ENCODE measurements at regions not wholly inside any gene's neighbourhood (a gene's known extent, or its start where the extent isn't known, plus 50 kb on each side); places are given as distances from the start of the nearest gene placed in this dataset.
"Not testable (repeated sequence)": the region's sequence is repeated elsewhere in the genome, so short reads cannot be mapped to it uniquely, and the experiment has no call there.

- no peak for DNase-seq
These were observed 1619.4 kb upstream of the SEL1L start for GRCh38 chr14:83153081-83153480.

DNA sequence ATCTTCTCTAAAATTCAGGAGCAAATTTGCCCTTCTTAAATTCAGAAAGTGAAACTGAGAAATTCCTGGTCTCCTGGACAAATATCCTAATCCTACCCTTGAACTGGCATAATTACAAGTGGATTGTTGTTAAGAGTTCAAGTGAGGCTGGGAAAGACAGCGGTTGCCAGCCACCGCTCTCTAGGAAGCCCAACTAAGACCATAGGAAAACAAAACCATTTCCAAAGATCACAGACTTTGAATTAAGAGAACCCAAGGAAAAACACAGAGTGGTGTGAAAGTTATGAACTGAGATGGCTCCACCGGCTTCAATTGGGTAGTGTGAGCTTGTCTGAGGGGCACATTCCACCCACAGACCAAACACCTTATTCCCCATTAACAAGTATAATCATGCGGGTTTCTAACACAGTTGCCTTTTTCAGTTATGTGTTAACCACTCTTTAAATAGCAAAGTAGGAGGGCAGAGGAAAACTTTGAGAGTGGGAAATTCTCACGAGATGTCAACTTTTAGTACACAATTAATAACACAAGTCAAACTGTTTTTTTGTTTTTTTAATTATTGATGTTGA is 1628.8 kb upstream of the SEL1L start:
- DNase-seq: peak; percentile 35

DNA sequence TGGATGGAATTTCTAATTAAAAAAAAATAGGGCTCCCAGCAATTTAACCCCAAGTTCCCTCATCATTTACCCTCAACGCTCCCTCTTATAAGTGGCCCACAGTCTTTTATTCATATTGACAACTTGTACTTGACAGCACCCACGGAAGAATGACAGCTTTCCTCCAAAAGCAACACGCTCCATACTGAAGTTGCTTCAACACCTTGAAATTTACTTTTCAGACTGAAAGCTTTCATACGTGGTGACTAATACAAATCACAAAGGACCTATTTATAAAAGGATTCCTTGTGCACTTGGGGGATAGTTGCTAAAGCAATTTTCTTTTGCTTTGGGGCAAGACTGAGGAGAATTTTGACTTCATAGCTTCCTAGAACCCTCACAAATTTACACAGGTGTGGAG is 1629.4 kb upstream of the SEL1L start:
- no peak for DNase-seq

DNA sequence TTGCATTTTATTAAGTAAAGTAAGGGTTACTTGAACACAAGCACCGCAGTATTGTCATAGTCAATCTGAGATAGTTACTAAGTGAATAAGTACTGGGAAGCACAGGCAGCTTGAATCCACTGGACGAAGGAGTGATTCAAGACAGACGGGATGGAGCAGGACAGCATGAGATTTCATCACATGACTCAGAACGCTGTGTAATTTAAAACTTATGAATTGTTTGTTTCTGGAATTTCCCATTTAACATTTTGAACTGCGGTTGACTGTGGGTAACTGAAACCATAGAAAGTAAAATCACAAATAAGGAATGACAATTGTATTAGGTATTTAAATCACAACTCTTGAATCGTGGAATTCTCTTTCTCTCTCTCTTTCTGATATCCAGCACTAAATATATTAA is 1630.4 kb upstream of the SEL1L start:
- no peak for DNase-seq

DNA sequence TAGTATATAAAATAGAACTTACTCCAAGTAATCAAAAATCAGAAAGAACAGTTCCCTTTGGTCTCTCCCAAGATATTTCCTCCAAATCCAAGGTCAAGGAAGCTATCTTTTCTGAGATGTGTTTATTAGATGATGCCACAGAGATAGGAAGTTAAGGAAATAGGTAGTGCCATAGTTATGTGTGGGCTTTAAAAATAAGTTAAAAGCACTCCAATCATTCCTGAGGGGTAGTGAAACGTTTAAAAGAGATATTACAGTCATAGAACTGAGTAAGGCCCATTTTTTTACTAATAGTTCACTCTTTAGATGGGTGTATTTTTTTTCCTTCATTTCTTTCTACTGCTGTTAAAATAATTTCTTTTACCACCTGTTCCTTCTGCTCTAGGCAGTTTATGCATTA is 1630.9 kb upstream of the SEL1L start:
- DNase-seq: no peak

- no peak for DNase-seq
These were observed 1636.5 kb upstream of the SEL1L start for GRCh38 chr14:83170165-83170564.

DNA sequence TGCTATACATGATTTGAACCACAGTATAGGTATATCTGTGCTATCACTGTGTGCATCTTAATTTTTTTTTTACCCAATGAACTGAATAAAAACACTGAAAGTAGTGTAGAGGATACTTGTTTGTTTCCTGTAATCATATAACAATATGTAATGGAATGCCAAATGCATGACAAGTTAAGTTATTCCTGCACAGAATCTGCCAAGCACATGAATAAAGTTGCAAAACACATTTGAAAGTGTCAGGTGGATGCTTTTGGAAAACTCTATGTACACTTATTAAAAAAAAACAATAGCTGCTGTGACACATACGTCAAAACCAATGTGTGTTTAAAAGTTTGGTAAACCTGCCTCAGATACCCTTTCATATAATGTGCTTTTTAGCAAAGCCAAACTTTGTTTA is 1638.1 kb upstream of the SEL1L start:
- no peak for DNase-seq

GRCh38 chr14:83172363-83172762 is 1638.7 kb upstream of the SEL1L start:
- no peak for DNase-seq

GRCh38 chr14:83173687-83174086 is 1640.0 kb upstream of the SEL1L start:
- no peak for DNase-seq

GRCh38 chr14:83184531-83184930 is 1650.9 kb upstream of the SEL1L start:
- no peak for DNase-seq

- DNase-seq: not testable (repeated sequence)
These were observed 1654.7 kb upstream of the SEL1L start for GRCh38 chr14:83188311-83188710.

- DNase-seq: no peak
These were observed 1662.6 kb upstream of the SEL1L start for GRCh38 chr14:83196236-83196635.

GRCh38 chr14:83197271-83197670 is 1663.6 kb upstream of the SEL1L start:
- DNase-seq: no peak

- DNase-seq: no peak
These were observed 1673.9 kb upstream of the SEL1L start for GRCh38 chr14:83207550-83207949.

- no peak for DNase-seq
These were observed 1674.7 kb upstream of the SEL1L start for GRCh38 chr14:83208341-83208740.

- no peak for DNase-seq
These were observed 1683.8 kb upstream of the SEL1L start for GRCh38 chr14:83217492-83217891.

- no peak for DNase-seq
These were observed 1714.4 kb upstream of the SEL1L start for GRCh38 chr14:83247924-83248639.

DNA sequence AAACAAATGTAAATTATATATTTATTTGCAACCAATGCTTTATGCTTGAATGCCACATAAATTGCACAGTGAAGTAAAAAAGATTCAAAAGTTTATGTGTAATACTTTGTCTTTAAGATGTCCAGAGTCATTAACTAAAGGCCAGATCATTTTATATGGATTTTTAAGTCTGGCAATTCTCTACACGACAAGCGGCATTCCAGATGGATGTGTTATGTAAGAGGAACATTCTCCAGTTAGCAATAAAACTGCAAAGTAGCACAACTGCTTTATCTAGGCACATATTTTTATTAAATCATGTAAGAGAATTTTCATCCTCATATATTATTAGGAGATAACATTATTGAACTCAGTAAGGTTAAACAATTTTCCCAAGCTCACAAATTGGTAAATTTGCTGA is 1717.7 kb upstream of the SEL1L start:
- DNase-seq: no peak

GRCh38 chr14:83253870-83254269 is 1720.2 kb upstream of the SEL1L start:
- no peak for DNase-seq

GRCh38 chr14:83255015-83255726 is 1721.5 kb upstream of the SEL1L start:
- no peak for DNase-seq

DNA sequence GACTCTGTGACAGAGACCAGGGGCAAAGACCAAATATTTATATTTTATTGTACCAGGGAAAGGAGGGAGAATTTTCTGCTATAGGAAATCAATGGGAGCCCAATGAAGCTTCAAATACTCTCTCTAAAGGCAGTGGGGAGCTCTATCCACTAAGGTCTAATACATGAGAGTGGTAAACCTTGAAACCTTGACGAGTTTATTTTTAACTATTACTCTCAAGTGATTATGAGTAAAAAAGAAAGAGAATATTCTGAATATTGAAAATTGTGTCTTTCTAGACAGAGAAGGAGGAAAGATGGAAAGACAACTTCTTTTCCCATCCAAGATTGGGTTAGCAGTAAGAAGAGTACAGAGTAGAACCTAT is 1722.1 kb upstream of the SEL1L start:
- DNase-seq: no peak

GRCh38 chr14:83257466-83258439 is 1724.1 kb upstream of the SEL1L start:
- DNase-seq: no peak

DNA sequence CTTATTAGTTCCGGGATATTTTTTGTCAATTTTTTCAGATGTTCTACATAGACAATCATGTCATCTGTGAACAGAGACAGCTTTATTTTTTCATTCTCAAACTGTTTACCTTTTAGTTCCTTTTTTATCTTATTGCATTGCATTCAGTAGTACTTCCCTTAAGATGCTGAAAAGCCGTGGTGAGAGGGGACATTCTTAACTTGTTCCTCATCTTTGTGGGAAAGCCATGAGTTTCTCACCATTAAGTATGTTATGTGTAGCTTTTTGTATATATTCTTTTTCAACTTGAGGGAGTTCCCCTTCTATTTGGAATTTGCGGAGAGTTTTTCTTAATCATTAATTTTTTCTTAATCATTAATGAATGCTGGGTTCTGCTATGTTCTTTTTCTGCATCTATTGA is 1727.1 kb upstream of the SEL1L start:
- no peak for DNase-seq

Data from left hindlimb (tissue), 1 donor.